ENCODE measurements at regions not wholly inside any gene's neighbourhood (a gene's known extent, or its start where the extent isn't known, plus 50 kb on each side); places are given as distances from the start of the nearest gene placed in this dataset.

- no peak for TF ChIP-seq POLR2A (IDR thresholded peaks at IDR 0.05)
- TF ChIP-seq, protein P1, sequence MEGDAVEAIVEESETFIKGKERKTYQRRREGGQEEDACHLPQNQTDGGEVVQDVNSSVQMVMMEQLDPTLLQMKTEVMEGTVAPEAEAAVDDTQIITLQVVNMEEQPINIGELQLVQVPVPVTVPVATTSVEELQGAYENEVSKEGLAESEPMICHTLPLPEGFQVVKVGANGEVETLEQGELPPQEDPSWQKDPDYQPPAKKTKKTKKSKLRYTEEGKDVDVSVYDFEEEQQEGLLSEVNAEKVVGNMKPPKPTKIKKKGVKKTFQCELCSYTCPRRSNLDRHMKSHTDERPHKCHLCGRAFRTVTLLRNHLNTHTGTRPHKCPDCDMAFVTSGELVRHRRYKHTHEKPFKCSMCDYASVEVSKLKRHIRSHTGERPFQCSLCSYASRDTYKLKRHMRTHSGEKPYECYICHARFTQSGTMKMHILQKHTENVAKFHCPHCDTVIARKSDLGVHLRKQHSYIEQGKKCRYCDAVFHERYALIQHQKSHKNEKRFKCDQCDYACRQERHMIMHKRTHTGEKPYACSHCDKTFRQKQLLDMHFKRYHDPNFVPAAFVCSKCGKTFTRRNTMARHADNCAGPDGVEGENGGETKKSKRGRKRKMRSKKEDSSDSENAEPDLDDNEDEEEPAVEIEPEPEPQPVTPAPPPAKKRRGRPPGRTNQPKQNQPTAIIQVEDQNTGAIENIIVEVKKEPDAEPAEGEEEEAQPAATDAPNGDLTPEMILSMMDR (IDR thresholded peaks at IDR 0.05), result no peak
These were observed 406.2 kb upstream of the CWC22 start for GRCh38 chr2:180413336-180413735.
